Activated CD8-positive, alpha-beta T cell treated with anti-CD3 and anti-CD28 coated beads for 36 hours (primary cell): ENCODE measurements at regions not wholly inside any gene's neighbourhood (a gene's known extent, or its start where the extent isn't known, plus 50 kb on each side); places are given as distances from the start of the nearest gene placed in this dataset.

Experiments used
- ATAC-seq: fragments of 200-7000 bp; cut with Tn5 transposase; one replicate; pipeline ENCODE4 v1.10.0; 2021; ENCODE audit warnings: mild to moderate bottlenecking, moderate library complexity
- CTCF ChIA-PET: fragments of 350-600 bp; sonication (Branson Sonifier 250); formaldehyde crosslinking; loops from one replicate; lab custom pipeline; 2021; ENCODE audit warnings: antibody characterized with exemption; lab: Charles Lee
- POLR2A ChIA-PET: fragments of 350-600 bp; sonication (Branson Sonifier 250); formaldehyde crosslinking; loops from one replicate; lab custom pipeline; 2021; ENCODE audit warnings: antibody characterized with exemption; lab: Charles Lee
- DNase-seq: peaks from one replicate; pipeline ENCODE4 v3.0.0-alpha.2; 2020
- H3K27ac Mint-ChIP-seq: one replicate; pipeline ENCODE4 v1.8.0; 2021; ENCODE audit warnings: mild to moderate bottlenecking, mixed read lengths
- H3K27me3 Mint-ChIP-seq: one replicate; pipeline ENCODE4 v1.8.0; 2021; ENCODE audit warnings: mixed read lengths
- H3K36me3 Mint-ChIP-seq: one replicate; pipeline ENCODE4 v1.8.0; 2021; ENCODE audit warnings: low read depth, mixed read lengths
- H3K4me1 Mint-ChIP-seq: one replicate; pipeline ENCODE4 v1.8.0; 2021; ENCODE audit warnings: low read depth, mixed read lengths
- H3K4me3 Mint-ChIP-seq: one replicate; pipeline ENCODE4 v1.8.0; 2021; ENCODE audit warnings: mild to moderate bottlenecking, moderate library complexity, mixed read lengths
- H3K9me3 Mint-ChIP-seq: one replicate; pipeline ENCODE4 v1.8.0; 2021; ENCODE audit warnings: mixed read lengths
- intact Hi-C: fragments of 100-400 bp; cut with micrococcal nuclease; formaldehyde crosslinking; loops from one replicate; pipeline ENCODE4 v1.10.0; 2022
- TF ChIP-seq, protein P1 (sequence below): fragments of 200-600 bp; IDR thresholded peaks from one replicate; pipeline ENCODE4 v1.8.0; 2022; ENCODE audit warnings: antibody characterized with exemption, mild to moderate bottlenecking

DNA sequence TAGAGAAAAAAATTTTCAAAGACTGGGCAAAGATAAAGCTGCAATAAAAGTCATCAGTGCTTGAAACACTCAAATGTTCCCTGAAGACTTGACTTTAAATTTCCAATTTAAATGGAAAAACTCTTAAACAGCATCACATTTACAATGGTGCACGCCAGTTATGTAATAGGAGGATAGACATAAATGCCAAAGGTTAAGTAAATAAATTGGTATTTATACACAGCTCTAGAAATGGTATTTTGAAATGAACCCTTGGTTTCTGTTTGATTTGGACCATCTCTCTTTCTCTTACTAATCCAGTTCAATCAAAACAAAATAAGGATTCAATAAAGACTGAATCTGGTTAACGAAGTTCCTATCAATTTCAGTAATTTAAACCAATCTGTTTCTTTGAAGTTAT, 272.6 kb downstream of the GPM6A start:
- TF ChIP-seq, protein P1, sequence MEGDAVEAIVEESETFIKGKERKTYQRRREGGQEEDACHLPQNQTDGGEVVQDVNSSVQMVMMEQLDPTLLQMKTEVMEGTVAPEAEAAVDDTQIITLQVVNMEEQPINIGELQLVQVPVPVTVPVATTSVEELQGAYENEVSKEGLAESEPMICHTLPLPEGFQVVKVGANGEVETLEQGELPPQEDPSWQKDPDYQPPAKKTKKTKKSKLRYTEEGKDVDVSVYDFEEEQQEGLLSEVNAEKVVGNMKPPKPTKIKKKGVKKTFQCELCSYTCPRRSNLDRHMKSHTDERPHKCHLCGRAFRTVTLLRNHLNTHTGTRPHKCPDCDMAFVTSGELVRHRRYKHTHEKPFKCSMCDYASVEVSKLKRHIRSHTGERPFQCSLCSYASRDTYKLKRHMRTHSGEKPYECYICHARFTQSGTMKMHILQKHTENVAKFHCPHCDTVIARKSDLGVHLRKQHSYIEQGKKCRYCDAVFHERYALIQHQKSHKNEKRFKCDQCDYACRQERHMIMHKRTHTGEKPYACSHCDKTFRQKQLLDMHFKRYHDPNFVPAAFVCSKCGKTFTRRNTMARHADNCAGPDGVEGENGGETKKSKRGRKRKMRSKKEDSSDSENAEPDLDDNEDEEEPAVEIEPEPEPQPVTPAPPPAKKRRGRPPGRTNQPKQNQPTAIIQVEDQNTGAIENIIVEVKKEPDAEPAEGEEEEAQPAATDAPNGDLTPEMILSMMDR = no peak
- H3K27me3 Mint-ChIP-seq = no peaks in the 10 kb centered on the region
- no peaks in the 10 kb centered on the region for H3K36me3 Mint-ChIP-seq
- ChIA-PET CTCF (no interaction called here), POLR2A (no interaction called here)
- ATAC-seq (no peak), DNase-seq (no peak)
- H3K27ac Mint-ChIP-seq = no peak overlapping the region
- intact Hi-C loops = no loop called here
- H3K4me3 Mint-ChIP-seq = no peak overlapping the region
- no peaks in the 10 kb centered on the region for H3K4me1 Mint-ChIP-seq
- H3K9me3 Mint-ChIP-seq = no peaks in the 10 kb centered on the region

DNA sequence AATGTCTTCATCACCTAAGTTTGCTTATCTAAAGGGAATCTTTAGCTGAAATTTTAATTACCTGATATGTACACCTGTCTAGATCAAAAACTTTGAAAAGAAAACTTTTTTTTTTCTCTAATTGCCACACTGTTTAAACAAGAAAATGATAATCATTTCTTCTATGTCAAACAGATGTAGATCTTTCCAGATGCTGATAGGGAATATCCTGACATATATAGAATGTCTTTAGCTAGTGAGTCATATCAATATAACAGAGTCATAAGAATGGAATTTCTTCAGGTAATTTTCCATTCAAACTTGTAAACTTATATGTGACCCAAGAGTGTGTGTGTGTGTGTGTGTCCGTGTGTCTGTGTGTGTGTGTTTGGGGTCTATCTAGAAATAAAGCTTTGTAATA, 271.9 kb downstream of the GPM6A start:
- ChIA-PET CTCF (no interaction called here), POLR2A (no interaction called here)
- no peaks in the 10 kb centered on the region for H3K27me3 Mint-ChIP-seq
- H3K27ac Mint-ChIP-seq = no peak overlapping the region
- no peak overlapping the region for H3K4me3 Mint-ChIP-seq
- H3K36me3 Mint-ChIP-seq = no peaks in the 10 kb centered on the region
- intact Hi-C loops = no loop called here
- no peaks in the 10 kb centered on the region for H3K4me1 Mint-ChIP-seq
- no peaks in the 10 kb centered on the region for H3K9me3 Mint-ChIP-seq
- no peak for DNase-seq
- TF ChIP-seq, protein P1 = no peak
- no peak for ATAC-seq

DNA sequence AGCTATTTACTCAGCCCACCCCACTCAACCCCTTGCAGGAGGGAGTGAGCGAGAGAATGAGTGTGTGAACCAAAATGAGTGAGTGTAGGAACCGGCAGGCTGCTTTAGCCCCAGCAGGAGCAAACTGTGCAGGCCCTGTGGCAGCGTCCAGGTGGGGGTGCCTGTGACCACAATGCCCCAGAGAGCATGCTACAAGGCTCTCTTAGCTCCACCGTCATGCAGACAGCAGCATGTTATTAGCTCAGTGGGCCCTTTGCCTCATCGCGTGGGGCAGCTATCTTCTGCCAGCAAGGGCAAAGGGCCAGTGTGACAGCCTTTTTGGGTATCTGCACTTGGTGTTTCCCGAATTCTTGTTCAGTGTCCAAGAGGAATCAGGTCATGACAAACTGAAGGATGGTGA, 271.3 kb downstream of the GPM6A start:
- ChIA-PET POLR2A (no interaction called here), CTCF (no interaction called here)
- Mint-ChIP-seq H3K27ac (no peak overlapping the region), H3K9me3 (no peaks in the 10 kb centered on the region), H3K4me1 (no peaks in the 10 kb centered on the region), H3K27me3 (no peaks in the 10 kb centered on the region), H3K4me3 (no peak overlapping the region), H3K36me3 (no peaks in the 10 kb centered on the region)
- TF ChIP-seq, protein P1 = no peak
- ATAC-seq (no peak), DNase-seq (no peak)
- intact Hi-C loops = no loop called here

DNA sequence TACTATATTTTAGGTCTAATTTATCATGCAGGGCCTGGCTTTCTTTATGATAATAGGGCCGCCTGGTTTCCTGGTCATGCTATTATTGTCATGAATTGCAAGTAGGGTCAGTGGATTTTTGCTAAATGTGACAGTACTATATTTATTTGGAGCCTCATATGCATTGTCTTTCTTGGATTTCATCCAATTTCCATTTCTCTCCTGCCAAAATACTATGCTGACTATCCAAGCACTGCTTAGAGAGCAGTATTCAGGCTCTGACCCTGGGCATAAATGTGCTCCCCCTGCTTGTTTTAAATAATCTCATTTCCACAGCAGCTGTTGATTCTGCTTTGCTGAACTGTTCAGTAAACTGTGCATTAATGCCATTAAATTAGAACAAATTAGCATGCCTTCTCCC, 269.3 kb downstream of the GPM6A start:
- H3K4me1 Mint-ChIP-seq = no peaks in the 10 kb centered on the region
- TF ChIP-seq, protein P1 = no peak
- CTCF ChIA-PET = no interaction called here
- ATAC-seq (no peak), DNase-seq (no peak)
- no peaks in the 10 kb centered on the region for H3K9me3 Mint-ChIP-seq
- H3K4me3 Mint-ChIP-seq = no peak overlapping the region
- H3K27ac Mint-ChIP-seq = no peak overlapping the region
- no peaks in the 10 kb centered on the region for H3K36me3 Mint-ChIP-seq
- no peaks in the 10 kb centered on the region for H3K27me3 Mint-ChIP-seq
- POLR2A ChIA-PET = no interaction called here
- intact Hi-C loops = no loop called here

DNA sequence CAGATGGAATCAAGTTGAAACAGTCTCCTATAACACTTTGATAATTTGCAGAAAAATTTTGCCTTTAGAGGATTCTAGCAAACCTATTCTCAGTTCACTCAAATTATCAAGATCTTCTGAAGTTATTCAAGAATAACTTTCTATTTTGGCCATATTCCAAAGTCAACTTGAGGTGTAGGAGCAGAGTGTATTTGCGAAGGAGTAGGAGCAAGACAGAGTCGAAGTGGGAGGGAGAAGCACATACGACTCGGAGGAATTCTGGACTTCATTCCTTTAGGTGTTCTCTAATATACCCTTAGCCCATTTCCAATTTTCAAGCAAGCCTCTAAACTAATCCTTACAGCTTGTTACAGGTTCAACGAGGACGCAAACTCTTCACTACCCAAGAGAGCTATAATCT, 252.9 kb downstream of the GPM6A start:
- H3K4me3 Mint-ChIP-seq = no peak overlapping the region
- no peak overlapping the region for H3K27ac Mint-ChIP-seq
- intact Hi-C loops = no loop called here
- ATAC-seq (no peak), DNase-seq (no peak)
- POLR2A ChIA-PET = no interaction called here
- no peaks in the 10 kb centered on the region for H3K9me3 Mint-ChIP-seq
- no peaks in the 10 kb centered on the region for H3K4me1 Mint-ChIP-seq
- CTCF ChIA-PET = no interaction called here
- H3K36me3 Mint-ChIP-seq = no peaks in the 10 kb centered on the region
- TF ChIP-seq, protein P1 = no peak
- no peaks in the 10 kb centered on the region for H3K27me3 Mint-ChIP-seq
